IMR-90 (cell line): ENCODE measurements at regions not wholly inside any gene's neighbourhood (a gene's known extent, or its start where the extent isn't known, plus 50 kb on each side); places are given as distances from the start of the nearest gene placed in this dataset.

Source experiments
- ATAC-seq: fragments of 200-7000 bp; cut with Tn5 transposase; 2 replicates; pipeline ENCODE4 v1.9.1; 2020; ENCODE audit warnings: low read depth, mild to moderate bottlenecking, moderate library complexity
- BruUV-seq: library from RNA; stranded (reverse); fragments of 400-500 nt; replicated peaks from 2 replicates; lab custom pipeline; 2021; lab: Mats Ljungman, UMichigan
- CTCF ChIA-PET: fragments of 300-600 bp; formaldehyde crosslinking; extraction: SDS; loops from one replicate; lab custom pipeline; 2021; ENCODE audit warnings: antibody characterized with exemption; lab: Yijun Ruan, JAX
- POLR2A ChIA-PET: fragments of 300-600 bp; sonication (Branson Sonifier 250); formaldehyde crosslinking; loops from one replicate; lab custom pipeline; 2022; ENCODE audit warnings: antibody characterized with exemption; ENCODE audit not compliant: unreplicated experiment; lab: Charles Lee
- DNase-seq: peaks from one replicate; pipeline ENCODE4 v3.0.0; 2013
- H2AFZ ChIP-seq: replicated peaks from 2 replicates; pipeline ENCODE3; 2013; ENCODE audit warnings: low read length, mild to moderate bottlenecking; ENCODE audit not compliant: poor library complexity
- H2AK5ac ChIP-seq: 2 replicates; pipeline ENCODE4 v1.6.1; 2013; ENCODE audit warnings: low read depth, low read length, inconsistent platforms
- H2AK9ac ChIP-seq: replicated peaks from 2 replicates; pipeline ENCODE3; 2013; ENCODE audit warnings: mild to moderate bottlenecking, low read depth, low read length, moderate library complexity; ENCODE audit not compliant: poor library complexity
- H2BK120ac ChIP-seq: 2 replicates; pipeline ENCODE4 v1.6.1; 2013; ENCODE audit warnings: low read depth, low read length, inconsistent platforms
- H2BK15ac ChIP-seq: 3 replicates; pipeline ENCODE4 v1.6.1; 2013; ENCODE audit warnings: low read depth, low read length, inconsistent platforms
- H2BK20ac ChIP-seq: 2 replicates; pipeline ENCODE4 v1.6.1; 2013; ENCODE audit warnings: low read depth, mild to moderate bottlenecking, inconsistent platforms, low read length, moderate library complexity
- H2BK5ac ChIP-seq: 2 replicates; pipeline ENCODE4 v1.6.1; 2013; ENCODE audit warnings: mild to moderate bottlenecking, low read depth, low read length, inconsistent platforms; ENCODE audit not compliant: poor library complexity, severe bottlenecking
- H3K14ac ChIP-seq: replicated peaks from 2 replicates; pipeline ENCODE4 v1.6.1; 2013; ENCODE audit warnings: low read depth, low read length, inconsistent platforms
- H3K18ac ChIP-seq: 2 replicates; pipeline ENCODE4 v1.6.1; 2013; ENCODE audit warnings: low read depth, low read length, control low read depth
- H3K23ac ChIP-seq: 2 replicates; pipeline ENCODE4 v1.6.1; 2013; ENCODE audit warnings: low read depth, low read length, inconsistent platforms
- H3K27ac ChIP-seq: 2 replicates; pipeline ENCODE4 v1.5.1; 2013; ENCODE audit warnings: mild to moderate bottlenecking, control low read depth, low read length; ENCODE audit not compliant: insufficient read depth
- H3K27me3 ChIP-seq: 2 replicates; pipeline ENCODE4 v1.6.1; 2013; ENCODE audit warnings: low read length; ENCODE audit not compliant: control insufficient read depth, insufficient read depth
- H3K36me3 ChIP-seq: 2 replicates; pipeline ENCODE4 v1.6.1; 2013; ENCODE audit warnings: low read length, mixed read lengths; ENCODE audit not compliant: control insufficient read depth, insufficient read depth
- H3K4ac ChIP-seq: 2 replicates; pipeline ENCODE4 v1.6.1; 2013; ENCODE audit warnings: low read depth, low read length, inconsistent platforms
- H3K4me1 ChIP-seq: 2 replicates; pipeline ENCODE4 v1.6.1; 2013; ENCODE audit warnings: low read length, mixed read lengths; ENCODE audit not compliant: control insufficient read depth, insufficient read depth
- H3K4me2 ChIP-seq: 2 replicates; pipeline ENCODE4 v1.6.1; 2013; ENCODE audit warnings: low read depth, mild to moderate bottlenecking, control low read depth, low read length, moderate library complexity
- H3K4me3 ChIP-seq: 2 replicates; pipeline ENCODE4 v1.5.1; 2013; ENCODE audit warnings: low read depth, mild to moderate bottlenecking, control low read depth, low read length, moderate library complexity; ENCODE audit not compliant: insufficient read depth
- H3K56ac ChIP-seq: 2 replicates; pipeline ENCODE4 v1.6.1; 2013; ENCODE audit warnings: low read length, inconsistent platforms; ENCODE audit not compliant: insufficient read depth; ENCODE audit errors: extremely low read depth
- H3K79me1 ChIP-seq, 2 experiments: 2 replicates each; pipeline ENCODE4 v1.6.1; 2013; ENCODE audit warnings: low read length in 2 of 2, inconsistent platforms in 1 of 2, low read depth in 1 of 2
- H3K9ac ChIP-seq: 2 replicates; pipeline ENCODE4 v1.6.1; 2013; ENCODE audit warnings: low read depth, low read length, control low read depth
- H3K9me1 ChIP-seq: 2 replicates; pipeline ENCODE4 v1.6.1; 2013; ENCODE audit warnings: low read length, inconsistent platforms; ENCODE audit not compliant: insufficient read depth
- H3K9me3 ChIP-seq: 2 replicates; pipeline ENCODE4 v1.6.1; 2013; ENCODE audit warnings: low read length; ENCODE audit not compliant: control insufficient read depth, insufficient read depth
- H4K20me1 ChIP-seq: 2 replicates; pipeline ENCODE4 v1.6.1; 2013; ENCODE audit warnings: low read length, inconsistent platforms; ENCODE audit not compliant: insufficient read depth
- H4K5ac ChIP-seq: 2 replicates; pipeline ENCODE4 v1.6.1; 2013; ENCODE audit warnings: mild to moderate bottlenecking, low read depth, low read length, control low read depth
- H4K8ac ChIP-seq, 2 experiments: 2 replicates each; pipeline ENCODE4 v1.6.1; 2013; ENCODE audit warnings: low read depth in 2 of 2, low read length in 2 of 2, control low read depth in 1 of 2, inconsistent platforms in 1 of 2
- H4K91ac ChIP-seq: 2 replicates; pipeline ENCODE4 v1.6.1; 2013; ENCODE audit warnings: low read depth, low read length, inconsistent platforms; ENCODE audit not compliant: insufficient read depth
- BHLHE40 ChIP-seq: fragments of 150-350 bp; IDR thresholded peaks from 2 replicates; pipeline ENCODE4 v1.6.1; 2016; ENCODE audit warnings: mild to moderate bottlenecking, low read depth, low read length
- CEBPB ChIP-seq: IDR thresholded peaks from 2 replicates; pipeline ENCODE4 v1.6.1; 2012; ENCODE audit warnings: low read depth, low read length, improper control_type of control experiment
- CHD1 ChIP-seq: IDR thresholded peaks from 2 replicates; pipeline ENCODE4 v1.6.1; 2012; ENCODE audit warnings: low read depth, low read length, improper control_type of control experiment
- CTCF ChIP-seq: conservative IDR thresholded peaks from 2 replicates; pipeline ENCODE4 v1.5.1; 2012; ENCODE audit warnings: mild to moderate bottlenecking, low read depth, low read length, improper control_type of control experiment
- ELK1 ChIP-seq: fragments of 150-350 bp; IDR thresholded peaks from 2 replicates; pipeline ENCODE4 v1.6.1; 2016; ENCODE audit warnings: low read depth, mild to moderate bottlenecking, low read length, moderate library complexity, borderline replicate concordance
- FOS ChIP-seq: fragments of 150-350 bp; IDR thresholded peaks from 2 replicates; pipeline ENCODE4 v1.6.1; 2016; ENCODE audit warnings: low read depth, low read length
- MAFK ChIP-seq: IDR thresholded peaks from 2 replicates; pipeline ENCODE4 v1.6.1; 2012; ENCODE audit warnings: low read depth, low read length, improper control_type of control experiment
- MAZ ChIP-seq: IDR thresholded peaks from 2 replicates; pipeline ENCODE4 v1.6.1; 2012; ENCODE audit warnings: low read depth, mild to moderate bottlenecking, low read length, improper control_type of control experiment, moderate library complexity, borderline replicate concordance
- MXI1 ChIP-seq: IDR thresholded peaks from 2 replicates; pipeline ENCODE4 v1.6.1; 2012; ENCODE audit warnings: low read depth, mild to moderate bottlenecking, low read length, moderate library complexity, borderline replicate concordance
- NFE2L2 ChIP-seq: fragments of 150-350 bp; IDR thresholded peaks from 2 replicates; pipeline ENCODE4 v1.6.1; 2016; ENCODE audit warnings: low read depth, mild to moderate bottlenecking, low read length
- RAD21 ChIP-seq: IDR thresholded peaks from 2 replicates; pipeline ENCODE4 v1.6.1; 2012; ENCODE audit warnings: low read length, improper control_type of control experiment
- RCOR1 ChIP-seq: IDR thresholded peaks from 2 replicates; pipeline ENCODE4 v1.6.1; 2012; ENCODE audit warnings: mild to moderate bottlenecking, low read length, improper control_type of control experiment; ENCODE audit not compliant: insufficient replicate concordance
- RFX5 ChIP-seq: IDR thresholded peaks from 2 replicates; pipeline ENCODE4 v1.8.0; 2012; ENCODE audit warnings: low read depth, mild to moderate bottlenecking, low read length, moderate library complexity
- SMC3 ChIP-seq: fragments of 150-350 bp; IDR thresholded peaks from 2 replicates; pipeline ENCODE4 v1.6.1; 2016; ENCODE audit warnings: low read depth, mild to moderate bottlenecking, antibody characterized with exemption, low read length, moderate library complexity
- WGBS, 2 experiments: methylation state at CpG; one replicate each; pipeline versions ENCODE4 v1.1.5 to v1.1.7; 2013; ENCODE audit warnings: missing lambda C conversion rate in 2 of 2; ENCODE audit not compliant: insufficient read length in 1 of 2; ENCODE audit errors: extremely low coverage in 2 of 2; 5-methylcytosine and 5-hydroxymethylcytosine counted together
- dilution Hi-C: fragments of 300-500 bp; cut with HindIII; formaldehyde crosslinking; loops from one replicate; pipeline ENCODE4 v1.14.3; 2018; ENCODE audit warnings: low sequenced_read_pairs; ENCODE audit not compliant: unreplicated experiment
- in situ Hi-C: fragments of 300-500 bp; cut with MboI; formaldehyde crosslinking; loops from 3 replicates; pipeline ENCODE4 v1.14.3; 2019; ENCODE audit warnings: low sequenced_read_pairs, inconsistent platforms, mixed read lengths
- intact Hi-C: fragments of 100-400 bp; cut with micrococcal nuclease; formaldehyde crosslinking; loops from 2 replicates; pipeline ENCODE4 v1.10.0; 2022

GRCh38 chr21:23014021-23014420 is 2015.8 kb downstream of the NCAM2 start:
- no peaks in the 10 kb centered on the region for H4K20me1 ChIP-seq
- no peaks in the 10 kb centered on the region for H3K9me1 ChIP-seq
- H3K14ac ChIP-seq = no peak overlapping the region
- intact Hi-C loops = no loop called here
- in situ Hi-C loops = no loop called here
- no peak overlapping the region for H2BK15ac ChIP-seq
- TF ChIP-seq SMC3 (no peak), CHD1 (no peak), NFE2L2 (no peak), ELK1 (no peak), CTCF (no peak), RAD21 (no peak), RFX5 (no peak), CEBPB (no peak), RCOR1 (no peak), FOS (no peak), MXI1 (no peak), BHLHE40 (no peak), MAZ (no peak), MAFK (no peak)
- H3K56ac ChIP-seq = no peak overlapping the region
- no peak overlapping the region for H2AFZ ChIP-seq
- peaks cover 2% of the 10 kb centered on the region; the same call in 1 of the 2 replicates for H3K9me3 ChIP-seq
- BruUV-seq = no TSS peak
- no peak overlapping the region for H3K18ac ChIP-seq
- no peak overlapping the region for H2BK20ac ChIP-seq
- no peak overlapping the region for H2BK5ac ChIP-seq
- H3K9ac ChIP-seq = no peak overlapping the region
- no peak for DNase-seq
- H3K79me1 ChIP-seq = no peaks in the 10 kb centered on the region
- H3K27me3 ChIP-seq = no peaks in the 10 kb centered on the region
- H3K4me3 ChIP-seq = no peak overlapping the region
- H3K36me3 ChIP-seq = no peaks in the 10 kb centered on the region
- no peak for ATAC-seq
- ChIA-PET POLR2A (no interaction called here), CTCF (no interaction called here)
- no peak overlapping the region for H4K5ac ChIP-seq
- H3K23ac ChIP-seq = no peak overlapping the region
- dilution Hi-C loops = no loop called here
- no peak overlapping the region for H3K4me2 ChIP-seq
- no peaks in the 10 kb centered on the region for H3K4me1 ChIP-seq
- no peak overlapping the region for H2BK120ac ChIP-seq
- H2AK5ac ChIP-seq = no peak overlapping the region
- no peak overlapping the region for H2AK9ac ChIP-seq
- H4K91ac ChIP-seq = no peak overlapping the region
- no peak overlapping the region for H3K27ac ChIP-seq
- no peak overlapping the region for H3K4ac ChIP-seq
- H4K8ac ChIP-seq = no peak overlapping the region
- WGBS, 2 experiments = no CpG with 5 or more reads among the region's 4 CpGs
